ENCODE measurements at regions not wholly inside any gene's neighbourhood (a gene's known extent, or its start where the extent isn't known, plus 50 kb on each side); places are given as distances from the start of the nearest gene placed in this dataset.
A peak's percentile ranks its signal among the peaks of the same experiment; 100 is the strongest.

DNA sequence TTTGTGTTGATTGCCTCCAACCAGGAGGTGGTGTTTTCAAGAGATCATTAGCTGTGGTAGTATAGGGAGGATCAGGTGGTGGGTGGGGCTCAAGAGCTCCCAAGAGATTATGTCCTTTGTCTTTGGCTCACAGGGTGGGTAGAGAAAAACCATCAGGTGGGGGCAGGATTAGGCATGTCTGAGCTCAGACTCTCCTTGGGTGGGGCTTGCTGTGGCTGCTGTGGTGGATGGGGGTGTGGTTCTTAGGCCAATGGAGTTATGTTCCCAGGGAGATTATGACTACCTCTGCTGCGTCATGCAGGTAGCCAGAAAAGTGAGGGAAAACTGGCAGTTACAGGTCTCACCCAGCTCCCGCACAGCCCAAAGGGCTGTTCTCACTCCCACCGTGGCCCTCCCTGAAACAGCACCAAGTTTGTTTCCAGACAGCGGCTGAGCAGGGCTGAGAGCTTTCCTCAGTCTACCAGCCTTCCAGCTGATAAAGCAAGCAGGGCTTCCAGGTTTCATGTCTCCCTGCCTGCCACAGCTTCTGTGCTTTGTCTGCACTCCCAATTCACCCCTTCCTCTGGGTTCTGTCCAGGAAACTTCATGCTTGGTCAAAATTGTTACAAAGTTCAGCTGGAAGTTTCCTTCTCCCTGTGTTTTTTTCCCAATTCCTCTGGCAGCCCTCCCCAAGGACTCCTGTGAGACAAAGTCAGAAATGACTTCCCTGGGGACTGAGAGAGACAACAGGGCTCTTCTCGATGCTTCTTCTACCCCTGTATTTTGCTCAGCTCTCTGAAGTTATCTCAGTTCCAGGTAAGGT, 481.1 kb upstream of the MAN1A1 start:
- Histone ChIP-seq H4K91ac (replicated peaks; ENCODE audit: insufficient read length, low read length) (no peak overlapping the region), H3K36me3 (ENCODE audit: control insufficient read depth in 2 of 4, insufficient read depth in 4 of 4, low read length in 3 of 4) (no peaks in the 10 kb centered on the region), H2BK120ac (replicated peaks; ENCODE audit: low read depth, low read length) (no peak overlapping the region), H3K27ac (ENCODE audit: low read depth, low read length) (no peak overlapping the region), H2BK20ac (ENCODE audit: low read length) (no peak overlapping the region), H3K14ac (ENCODE audit: insufficient read length) (no peak overlapping the region), H3K9me3 (ENCODE audit: insufficient read depth in 2 of 2, low read depth in 1 of 2, low read length in 1 of 2) (no peaks in the 10 kb centered on the region), H3K9ac (replicated peaks in 1 of 4; ENCODE audit: extremely low read depth in 1 of 4, low read depth in 3 of 4, low read length in 3 of 4) (no peak overlapping the region), H4K5ac (ENCODE audit: insufficient read length, low read depth, low read length) (no peak overlapping the region), H3K23ac (ENCODE audit: insufficient read length) (no peak overlapping the region), H3K18ac (ENCODE audit: extremely low read depth, low read length) (peak overlapping the region; percentile 48; the same call in 1 of the 2 replicates), H3K56ac (replicated peaks; ENCODE audit: insufficient read length, low read depth, low read length) (no peak overlapping the region), H3K4ac (replicated peaks; ENCODE audit: insufficient read length, low read depth, low read length) (no peak overlapping the region), H3K79me2 (ENCODE audit: control insufficient read depth in 1 of 2, insufficient read depth in 2 of 2, low read length in 2 of 2) (no peaks in the 10 kb centered on the region), H3K4me2 (ENCODE audit: insufficient read depth in 1 of 2, low read depth in 2 of 2, low read length in 2 of 2) (no peak overlapping the region; a peak in 1 of 4 replicates), H3K23me2 (ENCODE audit: low read depth, low read length) (no peaks in the 10 kb centered on the region), H4K20me1 (replicated peaks in 1 of 2; ENCODE audit: control insufficient read depth in 1 of 2, insufficient read depth in 2 of 2, low read length in 2 of 2) (no peaks in the 10 kb centered on the region), H3K79me1 (ENCODE audit: low read depth, low read length) (no peaks in the 10 kb centered on the region), H2AK5ac (ENCODE audit: low read depth, low read length) (no peak overlapping the region), H3K4me3 (ENCODE audit: extremely low read depth in 1 of 4, insufficient read depth in 2 of 4, low read depth in 3 of 4, low read length in 4 of 4) (no peak overlapping the region), H2AFZ (ENCODE audit: low read length) (peak overlapping the region; percentile 94; the same call in 1 of the 2 replicates), H2BK5ac (ENCODE audit: low read depth, low read length) (no peak overlapping the region), H3K27me3 (replicated peaks in 1 of 4; ENCODE audit: control insufficient read depth in 3 of 4, extremely low read depth in 1 of 4, insufficient read depth in 3 of 4, low read length in 3 of 4) (no peaks in the 10 kb centered on the region), H2BK15ac (ENCODE audit: low read length) (no peak overlapping the region), H2BK12ac (ENCODE audit: low read depth, low read length) (no peak overlapping the region), H3K4me1 (replicated peaks in 1 of 4; ENCODE audit: control insufficient read depth in 3 of 4, insufficient read depth in 4 of 4, low read length in 3 of 4) (peaks cover 0 to 2% (median 0%) of the 10 kb centered on the region in 4 experiments; a peak in 1 of 7 replicates), H4K8ac (ENCODE audit: extremely low read depth, insufficient read depth, low read length) (peak overlapping the region; percentile 71; the same call in 1 of the 2 replicates)
- FAIRE-seq (no peak), DNase-seq (ENCODE audit: low read depth in 1 of 2, low spot score in 2 of 2) (no peak)
- ChIA-PET POLR2A (ENCODE audit: partially characterized antibody) (no interaction called here), CTCF (ENCODE audit: partially characterized antibody) (no interaction called here)
- 99% methylated on average over 5 of the region's 5 CpGs; no CpG with 5 or more reads in 1 of the 2 experiments for WGBS, 2 experiments (ENCODE audit: extremely low coverage in 1 of 2, insufficient coverage in 1 of 2, insufficient read length in 1 of 2, insufficient replicate concordance in 2 of 2, low coverage in 1 of 2, low lambda C conversion rate in 2 of 2, missing lambda C conversion rate in 1 of 2)
- TF ChIP-seq NANOG (IDR thresholded peaks at IDR 0.05; ENCODE audit: insufficient read depth, low read depth, low read length, poor library complexity, severe bottlenecking) (no peak), GTF2F1 (IDR thresholded peaks at IDR 0.05; ENCODE audit: borderline replicate concordance, low read depth, low read length) (no peak), PHF8 (conservative IDR thresholded peaks at IDR 0.05; ENCODE audit: low read depth, low read length) (no peak), BCL11A (IDR thresholded peaks at IDR 0.05; ENCODE audit: low read depth in 2 of 2, low read length in 2 of 2) (no peak), EP300 (IDR thresholded peaks at IDR 0.05; ENCODE audit: borderline replicate concordance in 1 of 2, low read depth in 2 of 2, low read length in 2 of 2) (no peak)
